Activated CD4-positive, alpha-beta T cell treated with anti-CD3 and anti-CD28 coated beads, Interleukin-2, Interleukin-4, amounts not matched to agents 100 ng/mL and 50 ng/mL, durations not matched to agents 16 hours and 8 hours (primary cell): ENCODE measurements at regions not wholly inside any gene's neighbourhood (a gene's known extent, or its start where the extent isn't known, plus 50 kb on each side); places are given as distances from the start of the nearest gene placed in this dataset.

Experiments used
- DNase-seq: peaks from one replicate; pipeline ENCODE4 v3.0.0-alpha.2; 2020; ENCODE audit warnings: low spot score

- no peak for DNase-seq
Observed at GRCh38 chr2:158049129-158049855, 52.4 kb upstream of the UPP2 start.

- DNase-seq = no peak
Observed at GRCh38 chr2:158048327-158048726, 53.3 kb upstream of the UPP2 start.

GRCh38 chr2:158047156-158047611 lies 54.5 kb upstream of the UPP2 start:
- DNase-seq = no peak

- DNase-seq = no peak
Observed at GRCh38 chr2:158046121-158046880, 55.4 kb upstream of the UPP2 start.

GRCh38 chr2:158045362-158045761 lies 56.3 kb upstream of the UPP2 start:
- no peak for DNase-seq

- DNase-seq = no peak
Observed at GRCh38 chr2:158043181-158043948, 58.3 kb upstream of the UPP2 start.

GRCh38 chr2:158042666-158043065 lies 59.0 kb upstream of the UPP2 start:
- no peak for DNase-seq

GRCh38 chr2:158042245-158042644 lies 59.4 kb upstream of the UPP2 start:
- no peak for DNase-seq

GRCh38 chr2:158041400-158041799 lies 60.3 kb upstream of the UPP2 start:
- no peak for DNase-seq

GRCh38 chr2:158038901-158039300 lies 62.8 kb upstream of the UPP2 start:
- no peak for DNase-seq

GRCh38 chr2:158034198-158034866 lies 67.3 kb upstream of the UPP2 start:
- peak; percentile 18 for DNase-seq

GRCh38 chr2:158031371-158031770 lies 70.3 kb upstream of the UPP2 start:
- DNase-seq = no peak

- DNase-seq = no peak
Observed at GRCh38 chr2:158025255-158025996, 76.2 kb upstream of the UPP2 start.

GRCh38 chr2:158024288-158024898 lies 77.3 kb upstream of the UPP2 start:
- DNase-seq = peak; percentile 57

- DNase-seq = no peak
Observed at GRCh38 chr2:158022888-158023287, 78.8 kb upstream of the UPP2 start.

- no peak for DNase-seq
Observed at GRCh38 chr2:158021226-158021625, 80.5 kb upstream of the UPP2 start.

- DNase-seq = no peak
Observed at GRCh38 chr2:158015428-158016076, 86.1 kb upstream of the UPP2 start.

- no peak for DNase-seq
Observed at GRCh38 chr2:158013891-158014290, 87.8 kb upstream of the UPP2 start.

GRCh38 chr2:158011055-158011771 lies 90.5 kb upstream of the UPP2 start:
- DNase-seq = no peak

GRCh38 chr2:158009399-158009798 lies 92.3 kb upstream of the UPP2 start:
- no peak for DNase-seq
